ENCODE measurements at regions not wholly inside any gene's neighbourhood (a gene's known extent, or its start where the extent isn't known, plus 50 kb on each side); places are given as distances from the start of the nearest gene placed in this dataset.

- WGBS, 2 donors, result 43 to 68% methylated on average over 3 of the region's 3 CpGs
- intact Hi-C loops (cut with DNase I; ENCODE audit: low total_unique reads), result no loop called here
Measured at GRCh38 chr18:72948439-72948838, 80.7 kb upstream of the NETO1 start.

DNA sequence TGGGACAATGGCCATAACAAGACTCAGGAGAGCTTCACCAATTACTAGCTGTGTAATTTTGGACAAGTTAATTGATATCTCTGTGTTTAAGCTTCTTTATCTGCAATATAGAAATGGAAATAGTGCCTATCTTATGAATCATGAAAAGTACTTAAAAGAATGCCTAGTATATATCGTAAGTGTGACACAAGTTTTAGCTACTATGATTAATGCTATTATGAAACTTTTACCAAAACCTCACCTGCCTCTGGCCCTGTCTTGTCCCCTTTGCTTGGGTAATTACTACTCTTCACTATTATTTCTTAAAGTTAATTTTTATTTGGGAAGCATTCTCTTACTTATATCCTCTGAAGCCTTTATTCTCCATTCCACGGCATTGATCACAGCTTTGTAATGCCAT lies 75.0 kb upstream of the NETO1 start:
- whole genome bisulfite sequencing, 2 donors, result 86 to 87% methylated on average over 2 of the region's 2 CpGs
- intact Hi-C loops (cut with DNase I; ENCODE audit: low total_unique reads), result no loop called here
- no peak for DNase-seq (ENCODE audit: low spot score in 2 of 2)
- no peak for TF ChIP-seq POLR2A (IDR thresholded peaks at IDR 0.05)
- no peak for TF ChIP-seq CTCF (IDR thresholded peaks at IDR 0.05)
- no peak overlapping the region for H3K4me3 ChIP-seq (ENCODE audit: low read depth, poor library complexity, severe bottlenecking)

More at GRCh38 chr18:72948439-72948838, 80.7 kb upstream of the NETO1 start:
- TF ChIP-seq CTCF (IDR thresholded peaks at IDR 0.05) (no peak), POLR2A (IDR thresholded peaks at IDR 0.05) (no peak)
- H3K4me3 ChIP-seq (ENCODE audit: low read depth, poor library complexity, severe bottlenecking), result no peak overlapping the region
- no peak for DNase-seq (ENCODE audit: low spot score in 2 of 2)

DNA sequence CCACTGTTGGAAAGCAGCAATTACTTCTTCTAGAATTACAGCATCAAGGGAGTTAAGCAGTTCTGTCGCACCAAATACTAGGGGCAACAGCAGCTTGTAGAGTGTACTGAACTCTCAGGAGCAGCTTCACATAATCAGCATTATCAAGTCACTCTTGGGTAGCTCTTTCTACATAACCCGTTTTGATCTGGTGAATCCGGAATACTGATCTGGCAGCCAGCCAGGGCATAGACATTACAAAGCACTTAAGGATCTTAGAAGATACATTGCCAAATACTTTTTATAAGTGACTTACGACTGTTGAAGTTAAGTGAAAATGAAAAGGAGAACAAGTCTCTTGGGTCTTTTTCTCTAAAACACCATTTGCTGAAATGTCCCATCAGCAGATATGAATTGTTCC lies 73.2 kb upstream of the NETO1 start:
- 31 to 42% methylated on average over 4 of the region's 4 CpGs for WGBS, 2 donors
- DNase-seq (ENCODE audit: low spot score in 2 of 2), result no peak
- intact Hi-C loops (cut with DNase I; ENCODE audit: low total_unique reads), result no loop called here
- TF ChIP-seq POLR2A (IDR thresholded peaks at IDR 0.05) (no peak), CTCF (IDR thresholded peaks at IDR 0.05) (no peak)
- no peak overlapping the region for H3K4me3 ChIP-seq (ENCODE audit: low read depth, poor library complexity, severe bottlenecking)

- no peak for TF ChIP-seq CTCF (IDR thresholded peaks at IDR 0.05)
- TF ChIP-seq POLR2A (IDR thresholded peaks at IDR 0.05), result no peak
- no peak for DNase-seq (ENCODE audit: low spot score in 2 of 2)
- 94 to 97% methylated on average over 3 of the region's 3 CpGs for WGBS, 2 donors
- no peak overlapping the region for H3K4me3 ChIP-seq (ENCODE audit: low read depth, poor library complexity, severe bottlenecking)
- intact Hi-C loops (cut with DNase I; ENCODE audit: low total_unique reads), result no loop called here
Measured at GRCh38 chr18:72940509-72940908, 72.7 kb upstream of the NETO1 start.

- intact Hi-C loops (cut with DNase I; ENCODE audit: low total_unique reads), result no loop called here
- H3K4me3 ChIP-seq (ENCODE audit: low read depth, poor library complexity, severe bottlenecking), result no peak overlapping the region
- TF ChIP-seq CTCF (IDR thresholded peaks at IDR 0.05) (no peak), POLR2A (IDR thresholded peaks at IDR 0.05) (no peak)
- whole genome bisulfite sequencing, 2 donors, result 72 to 73% methylated on average over 4 of the region's 4 CpGs
- no peak for DNase-seq (ENCODE audit: low spot score in 2 of 2)
Measured at GRCh38 chr18:72935744-72936143, 68.0 kb upstream of the NETO1 start.

DNA sequence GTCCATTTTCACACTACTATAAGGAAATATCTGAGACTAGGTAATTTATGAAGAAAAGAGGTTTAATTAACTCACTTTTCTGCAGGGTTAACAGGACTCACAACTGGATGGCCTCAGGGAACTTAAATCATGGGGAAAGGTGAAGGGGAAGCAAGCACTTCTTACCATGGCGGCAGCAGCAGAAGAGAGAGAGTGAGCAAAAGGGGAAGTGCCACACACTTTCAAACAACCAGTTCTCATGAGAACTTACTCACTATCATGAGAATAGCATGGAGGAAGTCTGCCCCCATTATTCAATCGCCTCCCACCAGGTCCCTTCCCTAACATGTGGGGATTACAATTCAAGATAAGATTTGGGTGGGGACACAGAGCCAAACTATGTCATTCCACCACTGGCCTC lies 55.1 kb upstream of the NETO1 start:
- TF ChIP-seq CTCF (IDR thresholded peaks at IDR 0.05) (no peak), POLR2A (IDR thresholded peaks at IDR 0.05) (no peak)
- DNase-seq (ENCODE audit: low spot score in 2 of 2), result no peak
- H3K4me3 ChIP-seq (ENCODE audit: low read depth, poor library complexity, severe bottlenecking), result no peak overlapping the region
- 73 to 85% methylated on average over 2 of the region's 2 CpGs for WGBS, 2 donors
- intact Hi-C loops (cut with DNase I; ENCODE audit: low total_unique reads), result no loop called here
